ENCODE measurements at regions not wholly inside any gene's neighbourhood (a gene's known extent, or its start where the extent isn't known, plus 50 kb on each side); places are given as distances from the start of the nearest gene placed in this dataset.

- Mint-ChIP-seq H3K9me3 (no peaks in the 10 kb centered on the region), H3K4me1 (no peaks in the 10 kb centered on the region), H3K27me3 (peaks cover 6% of the 10 kb centered on the region), H3K36me3 (ENCODE audit: low read depth) (no peaks in the 10 kb centered on the region), H3K27ac (no peak overlapping the region), H3K4me3 (no peak overlapping the region)
- ChIA-PET POLR2A (no interaction called here), CTCF (interaction anchor here (0.7 to 1.1 kb wide), 2 partner anchors 94 to 96 kb away, joined by 3 read pairs; no protein-coding TSS in a partner anchor)
- no peak for ATAC-seq (ENCODE audit: low read depth)
- TF ChIP-seq, protein P1, sequence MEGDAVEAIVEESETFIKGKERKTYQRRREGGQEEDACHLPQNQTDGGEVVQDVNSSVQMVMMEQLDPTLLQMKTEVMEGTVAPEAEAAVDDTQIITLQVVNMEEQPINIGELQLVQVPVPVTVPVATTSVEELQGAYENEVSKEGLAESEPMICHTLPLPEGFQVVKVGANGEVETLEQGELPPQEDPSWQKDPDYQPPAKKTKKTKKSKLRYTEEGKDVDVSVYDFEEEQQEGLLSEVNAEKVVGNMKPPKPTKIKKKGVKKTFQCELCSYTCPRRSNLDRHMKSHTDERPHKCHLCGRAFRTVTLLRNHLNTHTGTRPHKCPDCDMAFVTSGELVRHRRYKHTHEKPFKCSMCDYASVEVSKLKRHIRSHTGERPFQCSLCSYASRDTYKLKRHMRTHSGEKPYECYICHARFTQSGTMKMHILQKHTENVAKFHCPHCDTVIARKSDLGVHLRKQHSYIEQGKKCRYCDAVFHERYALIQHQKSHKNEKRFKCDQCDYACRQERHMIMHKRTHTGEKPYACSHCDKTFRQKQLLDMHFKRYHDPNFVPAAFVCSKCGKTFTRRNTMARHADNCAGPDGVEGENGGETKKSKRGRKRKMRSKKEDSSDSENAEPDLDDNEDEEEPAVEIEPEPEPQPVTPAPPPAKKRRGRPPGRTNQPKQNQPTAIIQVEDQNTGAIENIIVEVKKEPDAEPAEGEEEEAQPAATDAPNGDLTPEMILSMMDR (IDR thresholded peaks at IDR 0.05) = no peak
- no peak for DNase-seq
- intact Hi-C loops (cut with micrococcal nuclease) = loop anchor here (1.0 kb wide), 1 partner anchor 96 kb away; no protein-coding TSS in a partner anchor
These were observed 200.8 kb downstream of the HIPK3 start for GRCh38 chr11:33457948-33458347.

DNA sequence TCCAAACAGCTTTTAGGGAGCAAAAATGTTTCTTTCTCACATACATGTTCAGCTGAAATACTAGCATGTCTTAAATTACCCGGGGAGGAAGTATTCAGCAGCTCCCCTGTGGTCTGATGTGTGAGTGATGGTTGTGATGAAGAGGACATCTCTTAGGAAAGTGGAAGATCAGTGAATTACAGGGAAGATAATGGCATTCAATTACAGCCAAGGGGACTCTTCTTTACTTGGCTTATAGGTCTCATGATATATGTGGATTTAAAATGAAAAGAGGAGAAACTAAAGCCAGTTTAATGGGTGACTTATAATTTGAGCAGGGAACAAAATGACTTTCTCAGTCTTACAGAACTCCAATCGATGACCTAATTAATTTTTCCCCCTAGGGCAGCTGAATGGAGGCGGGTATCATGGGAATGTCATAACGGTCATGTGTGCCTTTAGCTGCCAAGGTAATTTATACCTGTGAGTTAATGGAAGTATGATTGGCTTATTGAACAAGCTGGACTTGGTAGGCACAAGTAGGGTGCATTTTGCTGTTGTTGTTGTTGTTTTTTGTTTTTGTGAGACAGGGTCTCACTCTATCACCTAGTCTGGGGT is 198.8 kb downstream of the HIPK3 start:
- ChIA-PET CTCF (no interaction called here), POLR2A (no interaction called here)
- H3K4me1 Mint-ChIP-seq = no peaks in the 10 kb centered on the region
- TF ChIP-seq, protein P1 (IDR thresholded peaks at IDR 0.05) = no peak
- H3K9me3 Mint-ChIP-seq = no peaks in the 10 kb centered on the region
- ATAC-seq (ENCODE audit: low read depth) (no peak), DNase-seq (no peak)
- H3K27ac Mint-ChIP-seq = no peak overlapping the region
- no peak overlapping the region for H3K4me3 Mint-ChIP-seq
- peaks cover 13% of the 10 kb centered on the region for H3K27me3 Mint-ChIP-seq
- no peaks in the 10 kb centered on the region for H3K36me3 Mint-ChIP-seq (ENCODE audit: low read depth)
- intact Hi-C loops (cut with micrococcal nuclease) = no loop called here

DNA sequence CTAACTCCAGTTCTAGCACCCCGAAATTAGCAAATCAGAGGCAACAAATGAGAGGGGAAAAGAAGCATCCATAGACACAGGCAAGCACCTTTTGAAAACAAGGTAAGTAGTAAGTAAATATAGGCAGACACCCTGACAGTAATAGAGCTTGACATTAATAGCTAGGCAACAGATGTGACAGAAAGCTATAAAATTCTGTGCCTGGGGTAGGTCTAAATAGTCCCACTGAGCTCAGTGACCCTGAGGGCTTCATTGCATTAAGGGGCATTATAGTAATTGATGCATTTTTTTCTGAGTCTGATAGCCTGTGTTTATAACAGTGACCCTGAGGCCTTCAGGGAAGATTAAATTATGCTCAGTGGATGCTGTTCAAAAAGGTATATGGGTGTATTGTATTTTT is 197.1 kb downstream of the HIPK3 start:
- DNase-seq (no peak), ATAC-seq (ENCODE audit: low read depth) (no peak)
- Mint-ChIP-seq H3K27me3 (peaks cover 14% of the 10 kb centered on the region), H3K4me3 (no peak overlapping the region), H3K27ac (no peak overlapping the region), H3K9me3 (no peaks in the 10 kb centered on the region), H3K4me1 (no peaks in the 10 kb centered on the region), H3K36me3 (ENCODE audit: low read depth) (no peaks in the 10 kb centered on the region)
- CTCF ChIA-PET = no interaction called here
- POLR2A ChIA-PET = no interaction called here
- intact Hi-C loops (cut with micrococcal nuclease) = no loop called here
- TF ChIP-seq, protein P1 (IDR thresholded peaks at IDR 0.05) = no peak

DNA sequence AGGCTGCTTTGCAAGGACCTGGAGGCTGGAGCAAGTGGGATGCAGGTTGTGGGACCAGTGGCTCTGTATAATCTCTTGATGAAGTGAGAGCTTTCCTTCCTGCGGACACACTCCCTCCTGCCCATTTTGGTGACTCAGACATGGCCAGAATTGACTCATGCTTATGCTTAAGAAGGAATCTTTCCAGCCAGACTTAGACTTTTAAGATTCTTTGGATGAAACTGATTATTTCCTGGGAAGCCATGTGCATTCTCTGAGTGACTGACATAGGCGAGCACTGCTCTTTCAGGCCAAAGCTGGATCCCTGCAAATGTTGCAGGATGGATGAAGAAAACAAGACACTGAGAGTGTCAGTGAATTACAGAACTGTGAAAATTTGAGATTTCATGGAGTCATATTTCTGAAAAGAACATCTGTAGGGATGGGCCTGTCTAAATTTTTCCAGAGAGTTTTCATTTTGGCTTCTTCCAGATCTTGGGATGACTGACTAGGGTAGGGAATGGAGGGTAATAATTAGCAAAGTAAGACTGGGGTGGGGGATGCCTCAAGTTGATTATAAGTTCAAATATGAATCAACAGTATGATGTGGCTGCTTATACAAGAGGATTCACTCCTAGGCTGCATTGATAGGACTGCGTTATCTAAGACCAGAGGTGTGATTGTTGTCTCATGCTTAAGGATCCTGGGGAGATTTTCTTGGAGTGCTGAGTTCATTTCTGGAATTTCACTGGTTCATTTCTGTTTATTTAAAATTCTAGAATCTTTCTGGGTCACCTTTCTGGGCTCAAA is 195.8 kb downstream of the HIPK3 start:
- Mint-ChIP-seq H3K27me3 (peaks cover 12% of the 10 kb centered on the region), H3K4me1 (no peaks in the 10 kb centered on the region), H3K27ac (no peak overlapping the region), H3K4me3 (no peak overlapping the region), H3K9me3 (no peaks in the 10 kb centered on the region), H3K36me3 (ENCODE audit: low read depth) (no peaks in the 10 kb centered on the region)
- ATAC-seq (ENCODE audit: low read depth) (no peak), DNase-seq (no peak)
- ChIA-PET CTCF (no interaction called here), POLR2A (no interaction called here)
- TF ChIP-seq, protein P1 (IDR thresholded peaks at IDR 0.05) = no peak
- intact Hi-C loops (cut with micrococcal nuclease) = no loop called here

DNA sequence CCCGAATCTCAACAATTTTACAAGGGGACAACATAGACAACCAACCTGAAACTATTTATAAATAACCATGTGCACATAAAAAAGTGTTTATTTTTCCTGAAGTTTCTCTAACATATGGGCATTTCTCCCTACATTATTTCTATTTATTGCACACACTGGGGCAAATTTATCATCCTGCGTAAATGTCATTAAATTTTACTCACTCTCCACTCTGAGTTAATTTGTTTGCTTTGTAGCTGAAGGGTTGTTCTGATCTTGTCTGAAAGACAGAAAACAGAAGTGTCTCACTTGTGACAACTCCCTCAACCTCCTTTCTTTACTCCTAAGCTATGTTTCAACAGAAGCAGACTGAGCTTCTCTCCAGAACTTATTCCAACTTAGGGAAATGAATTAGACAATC is 194.2 kb downstream of the HIPK3 start:
- ATAC-seq (ENCODE audit: low read depth) (no peak), DNase-seq (no peak)
- Mint-ChIP-seq H3K4me3 (no peak overlapping the region), H3K4me1 (no peaks in the 10 kb centered on the region), H3K27ac (no peak overlapping the region), H3K36me3 (ENCODE audit: low read depth) (no peaks in the 10 kb centered on the region), H3K9me3 (no peaks in the 10 kb centered on the region), H3K27me3 (peaks cover 12% of the 10 kb centered on the region)
- ChIA-PET POLR2A (no interaction called here), CTCF (no interaction called here)
- TF ChIP-seq, protein P1 (IDR thresholded peaks at IDR 0.05) = no peak
- intact Hi-C loops (cut with micrococcal nuclease) = no loop called here

All from activated B cell treated with CpG ODN at 0.5 μM for 24 hours (primary cell).